Inferior parietal cortex (tissue), 1 donor: ENCODE measurements at regions not wholly inside any gene's neighbourhood (a gene's known extent, or its start where the extent isn't known, plus 50 kb on each side); places are given as distances from the start of the nearest gene placed in this dataset.

Experiments
- DNase-seq: peaks from one replicate; pipeline ENCODE4 v3.0.0-alpha.2; 2016; ENCODE audit errors: extremely low spot score

- DNase-seq, result no peak
Measured at GRCh38 chr5:74316064-74316603, 324.4 kb downstream of the ENC1 start.

- no peak for DNase-seq
Measured at GRCh38 chr5:74314906-74315305, 325.6 kb downstream of the ENC1 start.

GRCh38 chr5:74313896-74314295 is 326.6 kb downstream of the ENC1 start:
- no peak for DNase-seq

- DNase-seq, result no peak
Measured at GRCh38 chr5:74312746-74313145, 327.8 kb downstream of the ENC1 start.

GRCh38 chr5:74311961-74312360 is 328.6 kb downstream of the ENC1 start:
- no peak for DNase-seq

GRCh38 chr5:74310997-74311930 is 329.3 kb downstream of the ENC1 start:
- no peak for DNase-seq

GRCh38 chr5:74310386-74310785 is 330.1 kb downstream of the ENC1 start:
- no peak for DNase-seq

- no peak for DNase-seq
Measured at GRCh38 chr5:74309050-74309449, 331.5 kb downstream of the ENC1 start.

- DNase-seq, result no peak
Measured at GRCh38 chr5:74306845-74307244, 333.7 kb downstream of the ENC1 start.

GRCh38 chr5:74304536-74304935 is 336.0 kb downstream of the ENC1 start:
- DNase-seq, result no peak

- no peak for DNase-seq
Measured at GRCh38 chr5:74303578-74303977, 336.9 kb downstream of the ENC1 start.

- DNase-seq, result no peak
Measured at GRCh38 chr5:74301576-74301975, 339.0 kb downstream of the ENC1 start.

- no peak for DNase-seq
Measured at GRCh38 chr5:74300808-74301389, 339.6 kb downstream of the ENC1 start.

GRCh38 chr5:74299833-74300232 is 340.7 kb downstream of the ENC1 start:
- no peak for DNase-seq

GRCh38 chr5:74296685-74297408 is 343.7 kb downstream of the ENC1 start:
- no peak for DNase-seq

GRCh38 chr5:74295676-74296075 is 344.9 kb downstream of the ENC1 start:
- no peak for DNase-seq

GRCh38 chr5:74295141-74295540 is 345.4 kb downstream of the ENC1 start:
- DNase-seq, result no peak

GRCh38 chr5:74294231-74294705 is 346.3 kb downstream of the ENC1 start:
- peak; percentile 71 for DNase-seq

GRCh38 chr5:74293182-74293581 is 347.3 kb downstream of the ENC1 start:
- no peak for DNase-seq

GRCh38 chr5:74290634-74291241 is 349.8 kb downstream of the ENC1 start:
- DNase-seq, result no peak

- no peak for DNase-seq
Measured at GRCh38 chr5:74289691-74290090, 350.8 kb downstream of the ENC1 start.

- no peak for DNase-seq
Measured at GRCh38 chr5:74289238-74289637, 351.3 kb downstream of the ENC1 start.
